Astrocyte (in vitro differentiated cells and primary cell): ENCODE measurements at regions not wholly inside any gene's neighbourhood (a gene's known extent, or its start where the extent isn't known, plus 50 kb on each side); places are given as distances from the start of the nearest gene placed in this dataset.

Experiments
- DNase-seq: peaks from one replicate; pipeline ENCODE4 v3.0.0-alpha.2; 2010; ENCODE audit warnings: low read depth
- FAIRE-seq: peaks from 2 replicates; lab custom pipeline; 2011; peaks lifted over from hg19 to GRCh38; lab: Jason Lieb, UNC
- H2AFZ ChIP-seq: 2 replicates; pipeline ENCODE4 v1.6.0; 2012; ENCODE audit warnings: low read depth, low read length, inconsistent platforms
- H3K27ac ChIP-seq: 2 replicates; pipeline ENCODE4 v1.5.1; 2011; ENCODE audit warnings: low read depth, low read length, inconsistent platforms
- H3K27me3 ChIP-seq: 2 replicates; pipeline ENCODE4 v1.6.0; 2011; ENCODE audit warnings: low read length, inconsistent platforms; ENCODE audit not compliant: insufficient read depth
- H3K36me3 ChIP-seq: 2 replicates; pipeline ENCODE4 v1.5.1; 2011; ENCODE audit warnings: low read length, inconsistent platforms; ENCODE audit not compliant: insufficient read depth
- H3K4me1 ChIP-seq: 2 replicates; pipeline ENCODE4 v1.5.1; 2011; ENCODE audit warnings: low read length, inconsistent platforms; ENCODE audit not compliant: insufficient read depth
- H3K4me2 ChIP-seq: 2 replicates; pipeline ENCODE4 v1.6.0; 2012; ENCODE audit warnings: low read length, inconsistent platforms
- H3K4me3 ChIP-seq: 2 replicates; pipeline ENCODE4 v1.5.1; 2011; ENCODE audit warnings: low read depth, mild to moderate bottlenecking, low read length, inconsistent platforms; ENCODE audit not compliant: insufficient read depth
- H3K79me2 ChIP-seq: 2 replicates; pipeline ENCODE4 v1.6.0; 2012; ENCODE audit warnings: mild to moderate bottlenecking, low read length, inconsistent platforms; ENCODE audit not compliant: insufficient read depth
- H3K9ac ChIP-seq: 2 replicates; pipeline ENCODE4 v1.6.0; 2012; ENCODE audit warnings: mild to moderate bottlenecking, low read length, inconsistent platforms
- H3K9me3 ChIP-seq: 2 replicates; pipeline ENCODE4 v1.5.1; 2012; ENCODE audit warnings: low read depth, mild to moderate bottlenecking, low read length, inconsistent platforms; ENCODE audit not compliant: insufficient read depth
- H4K20me1 ChIP-seq: 2 replicates; pipeline ENCODE4 v1.6.0; 2012; ENCODE audit warnings: low read length, inconsistent platforms; ENCODE audit not compliant: insufficient read depth
- H3K27ac Mint-ChIP-seq: one replicate; pipeline ENCODE4 v1.8.0; 2021; ENCODE audit warnings: mild to moderate bottlenecking, mixed read lengths; ENCODE audit not compliant: unreplicated experiment
- H3K27me3 Mint-ChIP-seq: one replicate; pipeline ENCODE4 v1.8.0; 2021; ENCODE audit warnings: low read depth, mixed read lengths; ENCODE audit not compliant: unreplicated experiment
- H3K36me3 Mint-ChIP-seq: one replicate; pipeline ENCODE4 v1.8.0; 2021; ENCODE audit warnings: low read depth, mixed read lengths; ENCODE audit not compliant: unreplicated experiment
- H3K4me1 Mint-ChIP-seq: one replicate; pipeline ENCODE4 v1.8.0; 2021; ENCODE audit warnings: low read depth, mixed read lengths; ENCODE audit not compliant: unreplicated experiment
- H3K4me3 Mint-ChIP-seq: one replicate; pipeline ENCODE4 v1.8.0; 2021; ENCODE audit warnings: mild to moderate bottlenecking, moderate library complexity, mixed read lengths; ENCODE audit not compliant: unreplicated experiment
- H3K9me3 Mint-ChIP-seq: one replicate; pipeline ENCODE4 v1.8.0; 2021; ENCODE audit warnings: mild to moderate bottlenecking, mixed read lengths; ENCODE audit not compliant: unreplicated experiment
- CTCF ChIP-seq: IDR thresholded peaks from 2 replicates; pipeline ENCODE4 v1.5.1; 2011; ENCODE audit warnings: low read depth, mild to moderate bottlenecking, inconsistent platforms, low read length, moderate library complexity; ENCODE audit not compliant: insufficient read depth
- EZH2 ChIP-seq: IDR thresholded peaks from 2 replicates; pipeline ENCODE4 v1.6.1; 2012; ENCODE audit warnings: mild to moderate bottlenecking, low read length, inconsistent platforms; ENCODE audit not compliant: insufficient read depth

GRCh38 chr5:12204761-12205160 is 300.5 kb upstream of the CTNND2 start:
- Mint-ChIP-seq H3K27me3 (no peaks in the 10 kb centered on the region), H3K36me3 (peaks cover 2% of the 10 kb centered on the region)

GRCh38 chr5:12193536-12193935 is 289.3 kb upstream of the CTNND2 start:
- no peak overlapping the region for H3K4me3 Mint-ChIP-seq
- no peak overlapping the region for H3K27ac Mint-ChIP-seq
- no peak for TF ChIP-seq EZH2
- no peak for TF ChIP-seq CTCF
- Histone ChIP-seq H3K36me3 (no peaks in the 10 kb centered on the region), H3K9me3 (no peaks in the 10 kb centered on the region), H2AFZ (no peak overlapping the region), H3K27ac (no peak overlapping the region), H3K79me2 (no peaks in the 10 kb centered on the region), H3K27me3 (no peaks in the 10 kb centered on the region), H3K4me2 (no peak overlapping the region), H3K4me1 (no peaks in the 10 kb centered on the region), H3K9ac (no peak overlapping the region), H4K20me1 (no peaks in the 10 kb centered on the region), H3K4me3 (no peak overlapping the region)
- H3K36me3 Mint-ChIP-seq, result no peaks in the 10 kb centered on the region
- no peaks in the 10 kb centered on the region for H3K4me1 Mint-ChIP-seq
- DNase-seq (no peak), FAIRE-seq (no peak)
- H3K27me3 Mint-ChIP-seq, result peaks cover 6% of the 10 kb centered on the region
- no peaks in the 10 kb centered on the region for H3K9me3 Mint-ChIP-seq

More at GRCh38 chr5:12204761-12205160, 300.5 kb upstream of the CTNND2 start:
- H3K4me1 ChIP-seq, result no peaks in the 10 kb centered on the region
- H3K9me3 ChIP-seq, result no peaks in the 10 kb centered on the region
- DNase-seq, result peak; percentile 78
- no peak overlapping the region for H2AFZ ChIP-seq
- H3K4me2 ChIP-seq, result peak overlapping the region; percentile 13
- Mint-ChIP-seq H3K4me3 (no peak overlapping the region), H3K9me3 (peaks cover 4% of the 10 kb centered on the region), H3K4me1 (no peaks in the 10 kb centered on the region), H3K27ac (no peak overlapping the region)
- TF ChIP-seq EZH2 (no peak), CTCF (no peak)
- H3K27ac ChIP-seq, result no peak overlapping the region
- H3K79me2 ChIP-seq, result no peaks in the 10 kb centered on the region
- H3K4me3 ChIP-seq, result no peak overlapping the region
- H3K9ac ChIP-seq, result no peak overlapping the region
- no peaks in the 10 kb centered on the region for H4K20me1 ChIP-seq
- no peaks in the 10 kb centered on the region for H3K36me3 ChIP-seq
- H3K27me3 ChIP-seq, result no peaks in the 10 kb centered on the region
- FAIRE-seq, result no peak

GRCh38 chr5:12183003-12183402 is 278.8 kb upstream of the CTNND2 start:
- Histone ChIP-seq H2AFZ (no peak overlapping the region), H3K4me1 (no peaks in the 10 kb centered on the region), H3K27me3 (no peaks in the 10 kb centered on the region), H3K9me3 (no peaks in the 10 kb centered on the region), H3K36me3 (no peaks in the 10 kb centered on the region), H3K27ac (no peak overlapping the region), H3K79me2 (no peaks in the 10 kb centered on the region), H3K4me3 (no peak overlapping the region), H3K4me2 (no peak overlapping the region), H4K20me1 (no peaks in the 10 kb centered on the region), H3K9ac (no peak overlapping the region)
- H3K27me3 Mint-ChIP-seq, result no peaks in the 10 kb centered on the region
- H3K36me3 Mint-ChIP-seq, result no peaks in the 10 kb centered on the region
- H3K27ac Mint-ChIP-seq, result no peak overlapping the region
- H3K4me1 Mint-ChIP-seq, result no peaks in the 10 kb centered on the region
- no peaks in the 10 kb centered on the region for H3K9me3 Mint-ChIP-seq
- no peak overlapping the region for H3K4me3 Mint-ChIP-seq
- no peak for DNase-seq
- FAIRE-seq, result no peak
- TF ChIP-seq EZH2 (no peak), CTCF (no peak)
